ENCODE measurements at regions not wholly inside any gene's neighbourhood (a gene's known extent, or its start where the extent isn't known, plus 50 kb on each side); places are given as distances from the start of the nearest gene placed in this dataset.

- Histone ChIP-seq H3K27me3 (ENCODE audit: insufficient read depth, low read length) (no peaks in the 10 kb centered on the region), H3K36me3 (ENCODE audit: insufficient read depth, low read length) (no peaks in the 10 kb centered on the region), H3K27ac (ENCODE audit: low read depth, low read length) (no peak overlapping the region), H3K4me1 (ENCODE audit: insufficient read depth, low read length) (no peaks in the 10 kb centered on the region), H3K9me3 (ENCODE audit: control insufficient read depth in 1 of 2, low read length in 2 of 2) (no peaks in the 10 kb centered on the region), H3K4me3 (ENCODE audit: low read length in 2 of 2) (no peak overlapping the region)
- H3K27ac Mint-ChIP-seq = no peak overlapping the region
- CTCF ChIA-PET (ENCODE audit: partially characterized antibody) = no interaction called here
- no peak overlapping the region for H3K4me3 Mint-ChIP-seq
- H3K4me1 Mint-ChIP-seq = no peaks in the 10 kb centered on the region
- intact Hi-C loops (cut with micrococcal nuclease) = no loop called here
- H3K9me3 Mint-ChIP-seq = peaks cover 0 to 6% (median 1%) of the 10 kb centered on the region in 8 donors
- H3K27me3 Mint-ChIP-seq = peaks cover 0 to 1% of the 10 kb centered on the region in 2 donors
- no peak for DNase-seq
- POLR2A ChIA-PET (ENCODE audit: partially characterized antibody) = no interaction called here
- no peaks in the 10 kb centered on the region for H3K36me3 Mint-ChIP-seq
These were observed 241.3 kb upstream of the ZFHX3 start for GRCh38 chr16:73289232-73289631.

DNA sequence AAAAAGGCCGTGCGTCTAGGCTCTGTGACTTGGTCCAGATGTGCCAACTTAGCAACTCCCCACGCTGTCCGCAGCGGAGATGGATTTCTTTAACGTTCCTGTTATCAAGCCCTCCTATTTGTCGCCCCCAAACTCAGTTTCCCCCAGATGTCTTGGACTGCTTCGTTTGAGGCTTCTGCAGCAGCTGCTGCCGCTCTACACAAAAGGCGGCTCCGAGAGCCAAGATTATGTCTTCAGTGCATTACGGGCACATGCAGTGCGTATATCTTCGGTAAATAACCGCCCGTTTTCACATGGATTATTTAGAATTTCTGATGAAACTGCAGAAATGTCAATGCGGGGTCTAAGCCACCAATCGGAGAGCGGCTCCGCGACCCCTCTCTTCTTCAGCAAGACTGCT, 240.6 kb upstream of the ZFHX3 start:
- no peak for DNase-seq
- intact Hi-C loops (cut with micrococcal nuclease) = no loop called here
- no peaks in the 10 kb centered on the region for H3K4me1 Mint-ChIP-seq
- no peak overlapping the region for H3K4me3 Mint-ChIP-seq
- peaks cover 0 to 1% of the 10 kb centered on the region in 2 donors for H3K27me3 Mint-ChIP-seq
- H3K4me1 ChIP-seq (ENCODE audit: insufficient read depth, low read length) = no peaks in the 10 kb centered on the region
- H3K36me3 Mint-ChIP-seq = no peaks in the 10 kb centered on the region
- CTCF ChIA-PET (ENCODE audit: partially characterized antibody) = no interaction called here
- no peak overlapping the region for H3K27ac Mint-ChIP-seq
- no peaks in the 10 kb centered on the region for H3K9me3 ChIP-seq (ENCODE audit: control insufficient read depth in 1 of 2, low read length in 2 of 2)
- POLR2A ChIA-PET (ENCODE audit: partially characterized antibody) = no interaction called here
- no peak overlapping the region for H3K4me3 ChIP-seq (ENCODE audit: low read length in 2 of 2)
- no peaks in the 10 kb centered on the region for H3K36me3 ChIP-seq (ENCODE audit: insufficient read depth, low read length)
- no peaks in the 10 kb centered on the region for H3K27me3 ChIP-seq (ENCODE audit: insufficient read depth, low read length)
- peaks cover 0 to 6% (median under 1%) of the 10 kb centered on the region in 8 donors for H3K9me3 Mint-ChIP-seq
- H3K27ac ChIP-seq (ENCODE audit: low read depth, low read length) = no peak overlapping the region

DNA sequence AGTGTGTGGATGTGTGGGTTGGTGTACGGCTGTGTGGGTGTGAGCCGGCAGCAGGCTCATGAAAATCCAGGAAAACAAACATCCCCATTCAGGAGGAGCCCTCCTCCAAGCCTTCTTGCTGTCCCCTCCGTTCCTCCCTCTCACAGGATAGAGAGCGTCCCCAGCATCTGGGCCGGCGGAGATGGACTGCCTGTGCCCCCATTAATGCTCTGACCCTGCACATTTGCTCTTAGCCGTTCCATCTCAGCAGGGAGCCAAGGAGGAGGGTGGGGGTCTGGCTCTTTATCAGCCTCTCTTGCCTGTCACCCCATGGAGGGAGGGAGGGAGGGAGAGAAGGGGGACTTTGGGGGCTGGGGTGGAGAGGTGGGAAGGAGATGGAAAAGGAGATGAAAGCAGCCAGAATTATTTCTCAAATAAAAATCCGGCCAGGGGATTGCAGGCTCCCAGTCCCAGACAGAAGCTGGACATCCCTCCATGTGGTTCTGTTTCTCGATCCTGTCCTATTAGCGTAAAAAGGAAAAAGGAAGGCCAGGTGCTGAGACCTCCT, 240.0 kb upstream of the ZFHX3 start:
- no peak overlapping the region for H3K4me3 Mint-ChIP-seq
- intact Hi-C loops (cut with micrococcal nuclease) = no loop called here
- Histone ChIP-seq H3K4me3 (ENCODE audit: low read length in 2 of 2) (no peak overlapping the region), H3K9me3 (ENCODE audit: control insufficient read depth in 1 of 2, low read length in 2 of 2) (no peaks in the 10 kb centered on the region), H3K4me1 (ENCODE audit: insufficient read depth, low read length) (no peaks in the 10 kb centered on the region), H3K36me3 (ENCODE audit: insufficient read depth, low read length) (no peaks in the 10 kb centered on the region), H3K27ac (ENCODE audit: low read depth, low read length) (no peak overlapping the region), H3K27me3 (ENCODE audit: insufficient read depth, low read length) (no peaks in the 10 kb centered on the region)
- no peaks in the 10 kb centered on the region for H3K36me3 Mint-ChIP-seq
- no peaks in the 10 kb centered on the region for H3K4me1 Mint-ChIP-seq
- peaks cover 0 to 5% (median 0%) of the 10 kb centered on the region in 8 donors for H3K9me3 Mint-ChIP-seq
- H3K27ac Mint-ChIP-seq = no peak overlapping the region
- POLR2A ChIA-PET (ENCODE audit: partially characterized antibody) = no interaction called here
- peaks cover 0 to 1% of the 10 kb centered on the region in 2 donors for H3K27me3 Mint-ChIP-seq
- DNase-seq = no peak
- CTCF ChIA-PET (ENCODE audit: partially characterized antibody) = no interaction called here

DNA sequence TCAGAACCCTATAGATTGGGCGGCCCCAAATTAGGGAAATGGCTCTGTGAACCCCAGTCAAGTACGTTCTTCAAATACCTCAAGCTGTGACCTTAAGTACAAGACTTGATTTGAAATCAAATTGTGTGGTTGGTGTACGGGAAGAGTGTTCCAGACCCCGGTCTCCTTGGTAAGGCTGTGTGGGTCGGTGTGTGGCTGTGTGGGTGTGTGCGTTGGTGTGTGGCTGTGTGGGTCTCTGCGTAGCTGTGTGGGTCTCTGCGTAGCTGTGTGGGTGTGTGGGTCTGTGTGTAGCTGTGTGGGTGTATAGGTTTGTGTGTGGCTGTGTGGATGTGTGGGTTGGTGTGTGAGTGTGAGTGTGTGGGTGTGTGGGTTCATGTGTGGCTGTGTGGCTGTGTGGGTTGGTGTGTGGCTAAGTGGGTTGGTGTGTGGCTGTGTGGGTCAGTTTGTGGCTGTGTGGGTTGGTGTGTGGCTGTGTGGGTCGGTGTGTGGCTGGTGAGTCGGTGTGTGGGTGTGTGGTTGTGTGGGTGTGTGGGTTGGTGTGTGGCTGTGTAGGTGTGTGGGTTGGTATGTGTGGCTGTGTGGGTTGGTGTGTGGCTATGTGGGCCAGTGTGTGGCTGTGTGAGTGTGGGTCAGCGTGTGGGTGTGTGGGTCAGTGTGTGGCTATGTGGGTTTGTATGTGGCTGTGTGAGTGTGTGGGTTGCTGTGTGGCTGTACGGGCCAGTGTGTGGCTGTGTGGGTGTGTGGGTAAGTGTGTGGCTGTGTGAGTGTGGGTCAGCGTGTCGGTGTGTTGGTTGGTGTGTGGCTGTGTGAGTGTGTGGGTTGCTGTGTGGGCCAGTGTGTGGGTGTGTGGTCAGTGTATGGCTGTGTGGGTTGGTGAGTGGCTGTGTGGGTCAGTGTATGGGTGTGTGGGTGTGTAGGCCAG, 238.7 kb upstream of the ZFHX3 start:
- Mint-ChIP-seq H3K27ac (no peak overlapping the region), H3K4me1 (no peaks in the 10 kb centered on the region), H3K9me3 (peaks cover 0 to 4% (median 0%) of the 10 kb centered on the region in 8 donors), H3K4me3 (no peak overlapping the region), H3K36me3 (no peaks in the 10 kb centered on the region), H3K27me3 (peaks cover 0 to 1% of the 10 kb centered on the region in 2 donors)
- ChIA-PET CTCF (ENCODE audit: partially characterized antibody) (no interaction called here), POLR2A (ENCODE audit: partially characterized antibody) (no interaction called here)
- Histone ChIP-seq H3K27ac (ENCODE audit: low read depth, low read length) (no peak overlapping the region), H3K27me3 (ENCODE audit: insufficient read depth, low read length) (no peaks in the 10 kb centered on the region), H3K9me3 (ENCODE audit: control insufficient read depth in 1 of 2, low read length in 2 of 2) (no peaks in the 10 kb centered on the region), H3K4me1 (ENCODE audit: insufficient read depth, low read length) (no peaks in the 10 kb centered on the region), H3K4me3 (ENCODE audit: low read length in 2 of 2) (no peak overlapping the region), H3K36me3 (ENCODE audit: insufficient read depth, low read length) (no peaks in the 10 kb centered on the region)
- no peak for DNase-seq
- intact Hi-C loops (cut with micrococcal nuclease) = no loop called here

DNA sequence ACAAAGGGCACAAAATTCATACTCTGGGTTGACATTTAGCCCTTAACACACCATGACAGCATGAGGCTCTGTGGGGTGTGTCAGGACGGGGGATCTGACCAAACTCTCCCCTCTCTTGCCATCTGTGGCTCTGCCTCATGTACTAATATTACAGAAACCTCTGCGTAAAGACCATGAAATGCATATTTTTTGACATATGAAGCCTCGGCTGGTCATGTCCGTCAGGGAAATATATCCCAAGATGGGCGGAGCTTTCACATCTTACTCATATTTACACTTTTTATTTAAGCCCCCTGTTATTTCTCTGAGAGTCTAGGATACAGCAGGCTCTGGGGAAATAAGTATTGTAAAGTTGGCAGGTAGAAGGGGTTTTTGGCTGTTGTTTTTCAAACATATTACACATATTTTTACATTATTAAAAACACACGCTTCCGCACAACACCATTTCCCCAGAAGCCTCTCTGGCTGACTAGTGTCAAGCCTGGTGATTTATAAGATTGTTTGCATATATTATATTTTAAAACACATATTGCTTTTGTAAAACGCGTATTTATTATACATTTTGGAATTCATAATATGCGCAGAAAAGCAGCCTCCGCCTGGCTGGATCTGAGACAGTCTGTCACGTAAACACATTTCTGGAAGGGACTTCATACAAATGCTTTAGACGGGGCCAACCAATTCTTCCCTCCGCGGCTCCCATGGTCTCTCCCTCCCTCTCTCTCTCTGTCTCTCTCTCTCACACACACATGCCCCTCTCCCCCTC, 237.7 kb upstream of the ZFHX3 start:
- no peaks in the 10 kb centered on the region for H3K27me3 ChIP-seq (ENCODE audit: insufficient read depth, low read length)
- peaks cover 0 to 1% of the 10 kb centered on the region in 2 donors for H3K27me3 Mint-ChIP-seq
- no peaks in the 10 kb centered on the region for H3K36me3 Mint-ChIP-seq
- H3K4me3 ChIP-seq (ENCODE audit: low read length in 2 of 2) = no peak overlapping the region
- H3K27ac Mint-ChIP-seq = no peak overlapping the region
- intact Hi-C loops (cut with micrococcal nuclease) = no loop called here
- no peaks in the 10 kb centered on the region for H3K36me3 ChIP-seq (ENCODE audit: insufficient read depth, low read length)
- H3K4me1 Mint-ChIP-seq = no peaks in the 10 kb centered on the region
- ChIA-PET CTCF (ENCODE audit: partially characterized antibody) (no interaction called here), POLR2A (ENCODE audit: partially characterized antibody) (no interaction called here)
- H3K4me1 ChIP-seq (ENCODE audit: insufficient read depth, low read length) = no peaks in the 10 kb centered on the region
- H3K27ac ChIP-seq (ENCODE audit: low read depth, low read length) = no peak overlapping the region
- no peak for DNase-seq
- no peaks in the 10 kb centered on the region for H3K9me3 ChIP-seq (ENCODE audit: control insufficient read depth in 1 of 2, low read length in 2 of 2)
- peaks cover 0 to 9% (median under 1%) of the 10 kb centered on the region in 8 donors for H3K9me3 Mint-ChIP-seq
- H3K4me3 Mint-ChIP-seq = no peak overlapping the region

GRCh38 chr16:73280388-73280787, 232.5 kb upstream of the ZFHX3 start:
- no peak overlapping the region for H3K27ac Mint-ChIP-seq
- intact Hi-C loops (cut with micrococcal nuclease) = no loop called here
- ChIA-PET POLR2A (ENCODE audit: partially characterized antibody) (no interaction called here), CTCF (ENCODE audit: partially characterized antibody) (no interaction called here)
- H3K27me3 Mint-ChIP-seq = peaks cover 0 to 4% of the 10 kb centered on the region in 2 donors
- H3K9me3 Mint-ChIP-seq = peaks cover 1 to 16% (median 8%) of the 10 kb centered on the region in 8 donors
- H3K27me3 ChIP-seq (ENCODE audit: insufficient read depth, low read length) = no peaks in the 10 kb centered on the region
- H3K36me3 ChIP-seq (ENCODE audit: insufficient read depth, low read length) = no peaks in the 10 kb centered on the region
- no peaks in the 10 kb centered on the region for H3K4me1 ChIP-seq (ENCODE audit: insufficient read depth, low read length)
- no peak overlapping the region for H3K27ac ChIP-seq (ENCODE audit: low read depth, low read length)
- H3K36me3 Mint-ChIP-seq = no peaks in the 10 kb centered on the region
- no peak overlapping the region for H3K4me3 Mint-ChIP-seq
- no peaks in the 10 kb centered on the region for H3K4me1 Mint-ChIP-seq
- no peaks in the 10 kb centered on the region for H3K9me3 ChIP-seq (ENCODE audit: control insufficient read depth in 1 of 2, low read length in 2 of 2)
- no peak overlapping the region for H3K4me3 ChIP-seq (ENCODE audit: low read length in 2 of 2)
- DNase-seq = no peak

DNA sequence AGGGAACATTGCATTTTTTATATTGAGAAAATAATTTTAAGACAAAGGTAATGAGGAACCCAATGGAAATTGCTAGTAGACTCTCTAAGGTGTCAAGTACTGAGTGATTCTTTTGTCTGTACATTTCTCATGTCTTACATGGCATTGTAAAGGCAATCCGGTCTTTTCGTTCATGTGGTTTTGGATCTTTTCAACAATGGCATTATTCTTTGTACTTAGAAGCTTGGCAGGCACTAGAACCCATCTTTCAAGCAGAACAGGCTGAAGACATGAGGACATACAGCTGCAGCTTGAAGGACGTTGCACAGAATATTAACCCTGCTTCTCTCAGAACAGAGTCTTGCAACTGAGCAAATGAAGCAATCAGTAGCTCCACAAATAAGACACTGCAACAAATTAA, 231.5 kb upstream of the ZFHX3 start:
- H3K27me3 Mint-ChIP-seq = peaks cover 0 to 2% of the 10 kb centered on the region in 2 donors
- H3K9me3 Mint-ChIP-seq = peaks cover 1 to 16% (median 8%) of the 10 kb centered on the region in 8 donors

More for the DNA sequence above, 231.5 kb upstream of the ZFHX3 start:
- Histone ChIP-seq H3K4me3 (ENCODE audit: low read length in 2 of 2) (no peak overlapping the region), H3K36me3 (ENCODE audit: insufficient read depth, low read length) (no peaks in the 10 kb centered on the region), H3K4me1 (ENCODE audit: insufficient read depth, low read length) (no peaks in the 10 kb centered on the region), H3K27ac (ENCODE audit: low read depth, low read length) (no peak overlapping the region), H3K27me3 (ENCODE audit: insufficient read depth, low read length) (no peaks in the 10 kb centered on the region), H3K9me3 (ENCODE audit: control insufficient read depth in 1 of 2, low read length in 2 of 2) (no peaks in the 10 kb centered on the region)
- intact Hi-C loops (cut with micrococcal nuclease) = no loop called here
- H3K4me3 Mint-ChIP-seq = no peak overlapping the region
- ChIA-PET CTCF (ENCODE audit: partially characterized antibody) (no interaction called here), POLR2A (ENCODE audit: partially characterized antibody) (no interaction called here)
- no peaks in the 10 kb centered on the region for H3K36me3 Mint-ChIP-seq
- no peak for DNase-seq
- no peaks in the 10 kb centered on the region for H3K4me1 Mint-ChIP-seq
- H3K27ac Mint-ChIP-seq = no peak overlapping the region
